ENCODE measurements at regions not wholly inside any gene's neighbourhood (a gene's known extent, or its start where the extent isn't known, plus 50 kb on each side); places are given as distances from the start of the nearest gene placed in this dataset.

DNA sequence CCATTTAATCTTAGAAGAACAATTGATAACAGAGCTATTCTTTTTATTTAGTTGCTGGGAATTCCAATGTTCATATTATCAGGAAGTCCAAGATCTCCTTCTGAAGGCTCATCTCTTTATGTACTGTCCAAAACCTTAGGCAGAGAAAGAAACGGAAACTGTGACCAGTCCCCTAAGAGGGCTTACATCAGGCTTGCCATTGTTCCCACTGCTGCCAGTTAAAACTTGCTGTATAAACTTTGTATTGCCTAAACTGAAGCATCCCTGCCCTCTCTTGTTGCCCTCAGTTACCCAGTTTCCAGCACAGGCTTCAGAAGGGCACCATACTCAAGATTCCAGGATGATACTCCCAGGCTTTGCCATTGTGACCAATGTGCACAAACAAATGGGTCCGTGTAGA lies 435.2 kb upstream of the NAALADL2 start:
- intact Hi-C loops (cut with micrococcal nuclease; ENCODE audit: unreplicated experiment) = no loop called here
- H3K9me3 ChIP-seq (ENCODE audit: control insufficient read depth, insufficient read depth, low read depth, low read length) = no peaks in the 10 kb centered on the region
- DNase-seq (ENCODE audit: low read depth, low spot score) (no peak), ATAC-seq (no peak)
- POLR2A ChIA-PET = no interaction called here
- TF ChIP-seq SIN3A (IDR thresholded peaks at IDR 0.05; ENCODE audit: borderline replicate concordance, insufficient read depth, low read depth, low read length) (no peak), POLR2AphosphoS5 (IDR thresholded peaks at IDR 0.05; ENCODE audit: low read depth, low read length) (no peak), TCF7L2 (IDR thresholded peaks at IDR 0.05; ENCODE audit: low read depth, low read length) (no peak)
- TF ChIP-seq, protein P1, sequence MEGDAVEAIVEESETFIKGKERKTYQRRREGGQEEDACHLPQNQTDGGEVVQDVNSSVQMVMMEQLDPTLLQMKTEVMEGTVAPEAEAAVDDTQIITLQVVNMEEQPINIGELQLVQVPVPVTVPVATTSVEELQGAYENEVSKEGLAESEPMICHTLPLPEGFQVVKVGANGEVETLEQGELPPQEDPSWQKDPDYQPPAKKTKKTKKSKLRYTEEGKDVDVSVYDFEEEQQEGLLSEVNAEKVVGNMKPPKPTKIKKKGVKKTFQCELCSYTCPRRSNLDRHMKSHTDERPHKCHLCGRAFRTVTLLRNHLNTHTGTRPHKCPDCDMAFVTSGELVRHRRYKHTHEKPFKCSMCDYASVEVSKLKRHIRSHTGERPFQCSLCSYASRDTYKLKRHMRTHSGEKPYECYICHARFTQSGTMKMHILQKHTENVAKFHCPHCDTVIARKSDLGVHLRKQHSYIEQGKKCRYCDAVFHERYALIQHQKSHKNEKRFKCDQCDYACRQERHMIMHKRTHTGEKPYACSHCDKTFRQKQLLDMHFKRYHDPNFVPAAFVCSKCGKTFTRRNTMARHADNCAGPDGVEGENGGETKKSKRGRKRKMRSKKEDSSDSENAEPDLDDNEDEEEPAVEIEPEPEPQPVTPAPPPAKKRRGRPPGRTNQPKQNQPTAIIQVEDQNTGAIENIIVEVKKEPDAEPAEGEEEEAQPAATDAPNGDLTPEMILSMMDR (IDR thresholded peaks at IDR 0.05) = no peak
- TF ChIP-seq, protein P2, sequence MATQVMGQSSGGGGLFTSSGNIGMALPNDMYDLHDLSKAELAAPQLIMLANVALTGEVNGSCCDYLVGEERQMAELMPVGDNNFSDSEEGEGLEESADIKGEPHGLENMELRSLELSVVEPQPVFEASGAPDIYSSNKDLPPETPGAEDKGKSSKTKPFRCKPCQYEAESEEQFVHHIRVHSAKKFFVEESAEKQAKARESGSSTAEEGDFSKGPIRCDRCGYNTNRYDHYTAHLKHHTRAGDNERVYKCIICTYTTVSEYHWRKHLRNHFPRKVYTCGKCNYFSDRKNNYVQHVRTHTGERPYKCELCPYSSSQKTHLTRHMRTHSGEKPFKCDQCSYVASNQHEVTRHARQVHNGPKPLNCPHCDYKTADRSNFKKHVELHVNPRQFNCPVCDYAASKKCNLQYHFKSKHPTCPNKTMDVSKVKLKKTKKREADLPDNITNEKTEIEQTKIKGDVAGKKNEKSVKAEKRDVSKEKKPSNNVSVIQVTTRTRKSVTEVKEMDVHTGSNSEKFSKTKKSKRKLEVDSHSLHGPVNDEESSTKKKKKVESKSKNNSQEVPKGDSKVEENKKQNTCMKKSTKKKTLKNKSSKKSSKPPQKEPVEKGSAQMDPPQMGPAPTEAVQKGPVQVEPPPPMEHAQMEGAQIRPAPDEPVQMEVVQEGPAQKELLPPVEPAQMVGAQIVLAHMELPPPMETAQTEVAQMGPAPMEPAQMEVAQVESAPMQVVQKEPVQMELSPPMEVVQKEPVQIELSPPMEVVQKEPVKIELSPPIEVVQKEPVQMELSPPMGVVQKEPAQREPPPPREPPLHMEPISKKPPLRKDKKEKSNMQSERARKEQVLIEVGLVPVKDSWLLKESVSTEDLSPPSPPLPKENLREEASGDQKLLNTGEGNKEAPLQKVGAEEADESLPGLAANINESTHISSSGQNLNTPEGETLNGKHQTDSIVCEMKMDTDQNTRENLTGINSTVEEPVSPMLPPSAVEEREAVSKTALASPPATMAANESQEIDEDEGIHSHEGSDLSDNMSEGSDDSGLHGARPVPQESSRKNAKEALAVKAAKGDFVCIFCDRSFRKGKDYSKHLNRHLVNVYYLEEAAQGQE (IDR thresholded peaks at IDR 0.05; ENCODE audit: insufficient read depth in 1 of 2, low read depth in 2 of 2, low read length in 1 of 2) = no peak
- CTCF ChIA-PET = no interaction called here
- H3K4me3 ChIP-seq (ENCODE audit: low read depth in 2 of 2, low read length in 2 of 2) = no peak overlapping the region
- no peaks in the 10 kb centered on the region for H3K27me3 ChIP-seq (ENCODE audit: control insufficient read depth, insufficient read depth, low read length)
- no TSS peak for BruUV-seq (replicated peaks)
- in situ Hi-C loops (cut with HindIII; ENCODE audit: low pct_unique_long_range_greater_than_20kb, low sequenced_read_pairs) = no loop called here
- no peak overlapping the region for H3K27ac ChIP-seq (ENCODE audit: low read length)
- H3K4me1 ChIP-seq (ENCODE audit: control insufficient read depth, insufficient read depth, low read length) = no peaks in the 10 kb centered on the region
- no peaks in the 10 kb centered on the region for H3K36me3 ChIP-seq (ENCODE audit: control insufficient read depth, insufficient read depth, low read length)

DNA sequence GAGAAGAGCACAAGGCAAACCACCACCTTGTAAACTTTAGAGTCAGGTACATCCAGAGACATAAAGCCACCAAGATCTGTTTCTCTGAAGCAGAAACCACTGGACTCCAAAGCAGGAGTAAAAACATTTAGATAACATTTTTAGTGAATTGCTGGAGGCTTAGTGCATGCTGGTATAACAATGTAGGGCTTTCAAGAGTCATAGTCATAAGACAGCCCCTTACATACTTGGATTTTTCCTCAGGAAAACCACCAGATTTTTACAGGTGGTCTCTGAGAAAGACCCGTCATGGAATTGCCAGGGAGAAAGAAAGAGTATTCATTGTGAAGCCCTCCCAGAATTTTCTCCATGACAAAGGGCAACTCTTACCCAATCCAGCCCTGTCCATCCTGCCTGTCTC lies 434.5 kb upstream of the NAALADL2 start:
- intact Hi-C loops (cut with micrococcal nuclease; ENCODE audit: unreplicated experiment) (no loop called here), in situ Hi-C loops (cut with HindIII; ENCODE audit: low pct_unique_long_range_greater_than_20kb, low sequenced_read_pairs) (no loop called here)
- no peaks in the 10 kb centered on the region for H3K9me3 ChIP-seq (ENCODE audit: control insufficient read depth, insufficient read depth, low read depth, low read length)
- BruUV-seq (replicated peaks) = no TSS peak
- no peaks in the 10 kb centered on the region for H3K27me3 ChIP-seq (ENCODE audit: control insufficient read depth, insufficient read depth, low read length)
- H3K27ac ChIP-seq (ENCODE audit: low read length) = no peak overlapping the region
- TF ChIP-seq SIN3A (IDR thresholded peaks at IDR 0.05; ENCODE audit: borderline replicate concordance, insufficient read depth, low read depth, low read length) = no peak
- TF ChIP-seq TCF7L2 (IDR thresholded peaks at IDR 0.05; ENCODE audit: low read depth, low read length) = no peak
- TF ChIP-seq POLR2AphosphoS5 (IDR thresholded peaks at IDR 0.05; ENCODE audit: low read depth, low read length) = no peak
- TF ChIP-seq, protein P2 (IDR thresholded peaks at IDR 0.05; ENCODE audit: insufficient read depth in 1 of 2, low read depth in 2 of 2, low read length in 1 of 2) = no peak
- TF ChIP-seq, protein P1 (IDR thresholded peaks at IDR 0.05) = no peak
- ATAC-seq (no peak), DNase-seq (ENCODE audit: low read depth, low spot score) (no peak)
- POLR2A ChIA-PET = no interaction called here
- CTCF ChIA-PET = no interaction called here
- no peak overlapping the region for H3K4me3 ChIP-seq (ENCODE audit: low read depth in 2 of 2, low read length in 2 of 2)
- no peaks in the 10 kb centered on the region for H3K36me3 ChIP-seq (ENCODE audit: control insufficient read depth, insufficient read depth, low read length)
- H3K4me1 ChIP-seq (ENCODE audit: control insufficient read depth, insufficient read depth, low read length) = no peaks in the 10 kb centered on the region
